ENCODE measurements at regions not wholly inside any gene's neighbourhood (a gene's known extent, or its start where the extent isn't known, plus 50 kb on each side); places are given as distances from the start of the nearest gene placed in this dataset.

DNA sequence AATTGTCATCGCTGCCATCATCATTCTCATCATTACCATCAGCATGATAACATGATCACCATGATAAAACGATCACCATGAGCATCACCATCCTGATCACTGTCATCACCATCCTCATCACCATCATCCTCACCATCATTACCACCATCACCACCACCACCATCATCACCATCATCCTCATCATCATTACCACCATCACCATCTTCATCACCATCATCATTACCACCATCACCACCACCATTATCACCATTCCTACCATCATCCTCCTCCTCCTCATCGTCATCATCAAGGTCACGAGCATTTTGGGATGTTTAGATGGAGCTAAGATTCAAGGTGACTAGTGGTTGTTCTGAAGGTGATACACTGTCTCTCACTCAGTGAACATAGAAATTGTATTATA lies 221.0 kb downstream of the FOXL1 start:
- Histone ChIP-seq H3K27ac (no peak overlapping the region), H3K4me1 (no peaks in the 10 kb centered on the region), H3K4me3 (no peak overlapping the region), H3K36me3 (no peaks in the 10 kb centered on the region), H3K9me3 (no peaks in the 10 kb centered on the region), H3K27me3 (no peaks in the 10 kb centered on the region)
- intact Hi-C loops (cut with DNase I), result no loop called here
- TF ChIP-seq POLR2AphosphoS5 (IDR thresholded peaks at IDR 0.05; ENCODE audit: insufficient read depth in 1 of 2, low read depth in 1 of 2) (no peak), CTCF (IDR thresholded peaks at IDR 0.05) (no peak), POLR2A (IDR thresholded peaks at IDR 0.05) (no peak)
- DNase-seq (ENCODE audit: extremely low spot score in 2 of 2), result no peak

DNA sequence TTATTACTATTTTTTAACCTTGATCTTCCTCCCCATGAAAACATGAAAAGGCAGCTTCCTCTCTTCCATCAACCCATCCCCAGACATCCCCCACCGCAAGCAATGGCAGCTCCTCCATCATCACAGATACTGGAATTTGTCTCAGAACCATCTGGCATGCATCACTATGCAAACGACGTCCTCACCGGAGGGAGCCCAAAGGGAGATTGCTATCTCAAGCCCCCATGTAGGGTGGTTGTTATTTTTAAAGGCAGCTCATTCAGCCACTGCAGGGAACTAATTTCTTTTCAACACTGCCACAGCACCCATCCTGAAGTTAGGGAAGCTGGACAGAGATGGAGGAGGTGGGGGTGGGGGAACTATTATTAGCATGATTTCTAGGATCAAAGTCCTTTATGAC lies 222.5 kb downstream of the FOXL1 start:
- H3K36me3 ChIP-seq, result no peaks in the 10 kb centered on the region
- H3K27me3 ChIP-seq, result no peaks in the 10 kb centered on the region
- H3K4me1 ChIP-seq, result no peaks in the 10 kb centered on the region
- intact Hi-C loops (cut with DNase I), result no loop called here
- H3K4me3 ChIP-seq, result no peak overlapping the region
- H3K9me3 ChIP-seq, result no peaks in the 10 kb centered on the region
- no peak for DNase-seq (ENCODE audit: extremely low spot score in 2 of 2)
- no peak for TF ChIP-seq CTCF (IDR thresholded peaks at IDR 0.05)
- TF ChIP-seq POLR2A (IDR thresholded peaks at IDR 0.05), result no peak
- TF ChIP-seq POLR2AphosphoS5 (IDR thresholded peaks at IDR 0.05; ENCODE audit: insufficient read depth in 1 of 2, low read depth in 1 of 2), result no peak
- H3K27ac ChIP-seq, result no peak overlapping the region

GRCh38 chr16:86802013-86802412 lies 223.7 kb downstream of the FOXL1 start:
- DNase-seq (ENCODE audit: extremely low spot score in 2 of 2), result no peak
- no peaks in the 10 kb centered on the region for H3K9me3 ChIP-seq
- H3K27ac ChIP-seq, result no peak overlapping the region
- no peak for TF ChIP-seq CTCF (IDR thresholded peaks at IDR 0.05)
- TF ChIP-seq POLR2A (IDR thresholded peaks at IDR 0.05), result no peak
- no peak for TF ChIP-seq POLR2AphosphoS5 (IDR thresholded peaks at IDR 0.05; ENCODE audit: insufficient read depth in 1 of 2, low read depth in 1 of 2)
- no peaks in the 10 kb centered on the region for H3K27me3 ChIP-seq
- intact Hi-C loops (cut with DNase I), result no loop called here
- no peaks in the 10 kb centered on the region for H3K36me3 ChIP-seq
- no peaks in the 10 kb centered on the region for H3K4me1 ChIP-seq
- H3K4me3 ChIP-seq, result no peak overlapping the region

DNA sequence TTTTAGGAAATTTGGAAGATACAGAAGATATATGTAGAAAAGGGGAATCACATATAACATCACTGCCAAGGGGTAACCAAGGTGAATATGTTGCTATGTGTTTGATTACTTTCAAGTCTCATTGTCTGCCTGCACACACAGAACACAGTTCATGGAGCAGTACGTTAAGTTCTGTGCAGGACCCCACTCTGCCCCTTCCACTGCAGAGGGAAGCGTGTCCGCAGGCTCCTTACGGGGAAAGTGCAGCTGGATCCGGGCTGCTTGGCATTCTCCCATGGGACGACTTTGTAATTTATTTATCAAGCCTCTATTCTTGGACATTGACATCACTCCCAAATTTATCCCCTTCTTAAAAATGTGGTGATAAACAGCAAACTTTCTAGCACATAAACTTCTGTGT lies 226.8 kb downstream of the FOXL1 start:
- no peaks in the 10 kb centered on the region for H3K9me3 ChIP-seq
- no peaks in the 10 kb centered on the region for H3K27me3 ChIP-seq
- DNase-seq (ENCODE audit: extremely low spot score in 2 of 2), result no peak
- no peak overlapping the region for H3K4me3 ChIP-seq
- intact Hi-C loops (cut with DNase I), result no loop called here
- H3K36me3 ChIP-seq, result no peaks in the 10 kb centered on the region
- no peaks in the 10 kb centered on the region for H3K4me1 ChIP-seq
- TF ChIP-seq POLR2AphosphoS5 (IDR thresholded peaks at IDR 0.05; ENCODE audit: insufficient read depth in 1 of 2, low read depth in 1 of 2) (no peak), CTCF (IDR thresholded peaks at IDR 0.05) (no peak), POLR2A (IDR thresholded peaks at IDR 0.05) (no peak)
- no peak overlapping the region for H3K27ac ChIP-seq

DNA sequence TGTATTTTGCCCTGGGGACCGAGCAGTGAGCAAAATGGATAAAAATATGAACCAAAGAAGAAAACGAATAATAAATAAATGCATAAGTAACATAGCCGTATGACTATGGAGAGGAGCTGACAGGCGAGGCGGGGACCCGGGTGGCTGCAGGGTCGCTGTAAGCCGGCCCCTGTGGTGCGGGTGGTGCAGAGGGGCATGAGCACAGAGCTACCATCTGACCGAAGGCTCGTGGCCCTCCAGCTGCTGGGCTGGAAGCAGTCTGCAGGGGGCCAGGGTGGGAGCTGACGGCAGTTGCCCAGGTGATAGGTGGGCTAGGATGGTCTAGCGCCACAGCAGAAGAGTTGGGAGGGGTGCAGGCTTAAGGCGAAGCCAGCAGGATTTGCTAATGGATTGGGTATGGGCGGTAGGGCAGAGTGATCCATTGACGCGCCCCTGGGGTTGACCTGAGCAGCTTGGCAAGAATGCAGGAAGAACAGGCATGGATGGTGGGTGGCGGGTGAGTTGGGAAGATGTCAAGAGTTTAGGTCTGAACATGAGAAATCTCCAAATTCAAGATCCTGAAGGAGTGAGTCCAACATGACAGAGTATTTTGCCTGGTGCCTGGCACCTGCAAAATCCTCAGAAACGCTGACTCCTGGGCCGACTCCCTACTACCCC lies 228.0 kb downstream of the FOXL1 start:
- DNase-seq (ENCODE audit: extremely low spot score in 2 of 2), result no peak
- Histone ChIP-seq H3K36me3 (no peaks in the 10 kb centered on the region), H3K4me3 (no peak overlapping the region), H3K27me3 (no peaks in the 10 kb centered on the region), H3K9me3 (no peaks in the 10 kb centered on the region), H3K4me1 (no peaks in the 10 kb centered on the region), H3K27ac (no peak overlapping the region)
- TF ChIP-seq POLR2AphosphoS5 (IDR thresholded peaks at IDR 0.05; ENCODE audit: insufficient read depth in 1 of 2, low read depth in 1 of 2) (no peak), CTCF (IDR thresholded peaks at IDR 0.05) (no peak), POLR2A (IDR thresholded peaks at IDR 0.05) (no peak)
- intact Hi-C loops (cut with DNase I), result no loop called here

All from vagina (tissue), 2 donors.